ENCODE measurements at regions not wholly inside any gene's neighbourhood (a gene's known extent, or its start where the extent isn't known, plus 50 kb on each side); places are given as distances from the start of the nearest gene placed in this dataset.

GRCh38 chr7:115349635-115350034, 427.7 kb downstream of the MDFIC start:
- Histone ChIP-seq H3K4me3 (ENCODE audit: low read depth, low read length) (no peak overlapping the region), H3K36me3 (ENCODE audit: control insufficient read depth, insufficient read depth, low read length) (no peaks in the 10 kb centered on the region), H3K27me3 (ENCODE audit: control insufficient read depth, insufficient read depth, low read length) (no peaks in the 10 kb centered on the region)
- TF ChIP-seq CTCF (IDR thresholded peaks at IDR 0.05; ENCODE audit: insufficient read depth, low read length, poor library complexity, severe bottlenecking) = no peak
- DNase-seq (ENCODE audit: low read depth) = no peak

DNA sequence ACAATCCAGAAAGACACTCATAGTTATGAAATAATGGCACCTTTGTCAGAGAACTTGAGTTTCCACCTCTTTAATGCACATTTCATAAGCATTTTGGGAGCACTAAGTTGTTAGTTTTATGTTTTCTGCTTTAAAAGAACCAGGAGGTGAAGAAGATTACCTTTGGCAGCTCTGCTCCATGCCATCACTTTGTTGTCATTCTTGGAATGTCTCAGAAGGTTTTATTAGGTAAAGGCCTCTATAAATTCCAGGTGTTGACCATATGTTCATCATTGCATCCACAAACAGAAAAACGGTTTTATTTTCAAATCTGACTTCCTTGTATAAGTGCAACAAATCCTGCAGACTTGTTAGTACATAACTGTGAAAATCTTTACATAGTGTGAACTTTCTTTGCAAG, 424.8 kb downstream of the MDFIC start:
- no peak for TF ChIP-seq CTCF (IDR thresholded peaks at IDR 0.05; ENCODE audit: insufficient read depth, low read length, poor library complexity, severe bottlenecking)
- H3K27me3 ChIP-seq (ENCODE audit: control insufficient read depth, insufficient read depth, low read length) = no peaks in the 10 kb centered on the region
- H3K4me3 ChIP-seq (ENCODE audit: low read depth, low read length) = no peak overlapping the region
- no peaks in the 10 kb centered on the region for H3K36me3 ChIP-seq (ENCODE audit: control insufficient read depth, insufficient read depth, low read length)
- DNase-seq (ENCODE audit: low read depth) = no peak

GRCh38 chr7:115340828-115341227, 418.9 kb downstream of the MDFIC start:
- Histone ChIP-seq H3K4me3 (ENCODE audit: low read depth, low read length) (no peak overlapping the region), H3K27me3 (ENCODE audit: control insufficient read depth, insufficient read depth, low read length) (no peaks in the 10 kb centered on the region), H3K36me3 (ENCODE audit: control insufficient read depth, insufficient read depth, low read length) (no peaks in the 10 kb centered on the region)
- DNase-seq (ENCODE audit: low read depth) = peak; percentile 39
- TF ChIP-seq CTCF (IDR thresholded peaks at IDR 0.05; ENCODE audit: insufficient read depth, low read length, poor library complexity, severe bottlenecking) = peak; percentile 23

DNA sequence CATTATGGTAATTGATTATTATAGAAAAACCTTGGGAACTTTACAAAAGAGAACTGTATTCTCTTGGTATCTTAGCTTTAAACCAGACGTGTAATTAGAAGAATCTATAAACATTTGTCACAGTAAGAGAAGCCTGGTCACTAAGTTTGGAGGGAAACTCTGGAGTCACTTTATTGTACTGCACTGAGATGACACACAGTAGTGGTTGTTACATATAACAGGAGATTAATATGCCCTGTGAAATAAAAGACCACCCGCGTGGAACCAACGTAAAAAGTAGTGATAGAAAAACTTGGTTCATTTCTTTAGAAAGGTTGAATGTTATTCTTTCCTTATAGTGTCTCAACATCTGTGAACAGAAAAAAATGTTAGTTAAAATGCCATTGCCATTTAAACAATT, 416.1 kb downstream of the MDFIC start:
- Histone ChIP-seq H3K27me3 (ENCODE audit: control insufficient read depth, insufficient read depth, low read length) (no peaks in the 10 kb centered on the region), H3K4me3 (ENCODE audit: low read depth, low read length) (no peak overlapping the region), H3K36me3 (ENCODE audit: control insufficient read depth, insufficient read depth, low read length) (no peaks in the 10 kb centered on the region)
- DNase-seq (ENCODE audit: low read depth) = no peak
- no peak for TF ChIP-seq CTCF (IDR thresholded peaks at IDR 0.05; ENCODE audit: insufficient read depth, low read length, poor library complexity, severe bottlenecking)

- no peaks in the 10 kb centered on the region for H3K36me3 ChIP-seq (ENCODE audit: control insufficient read depth, insufficient read depth, low read length)
- H3K4me3 ChIP-seq (ENCODE audit: low read depth, low read length) = no peak overlapping the region
- no peak for DNase-seq (ENCODE audit: low read depth)
- H3K27me3 ChIP-seq (ENCODE audit: control insufficient read depth, insufficient read depth, low read length) = no peaks in the 10 kb centered on the region
- no peak for TF ChIP-seq CTCF (IDR thresholded peaks at IDR 0.05; ENCODE audit: insufficient read depth, low read length, poor library complexity, severe bottlenecking)
Observed at GRCh38 chr7:115332691-115333090, 410.8 kb downstream of the MDFIC start.

GRCh38 chr7:115329006-115329405, 407.1 kb downstream of the MDFIC start:
- H3K36me3 ChIP-seq (ENCODE audit: control insufficient read depth, insufficient read depth, low read length) = no peaks in the 10 kb centered on the region
- no peaks in the 10 kb centered on the region for H3K27me3 ChIP-seq (ENCODE audit: control insufficient read depth, insufficient read depth, low read length)
- no peak overlapping the region for H3K4me3 ChIP-seq (ENCODE audit: low read depth, low read length)
- no peak for DNase-seq (ENCODE audit: low read depth)
- no peak for TF ChIP-seq CTCF (IDR thresholded peaks at IDR 0.05; ENCODE audit: insufficient read depth, low read length, poor library complexity, severe bottlenecking)
